ENCODE measurements at regions not wholly inside any gene's neighbourhood (a gene's known extent, or its start where the extent isn't known, plus 50 kb on each side); places are given as distances from the start of the nearest gene placed in this dataset.

- no peak for TF ChIP-seq SNAI2 (CRISPR knock-in tag; IDR thresholded peaks at IDR 0.05)
- peak; percentile 59 for TF ChIP-seq ISL1 (CRISPR knock-in tag; IDR thresholded peaks at IDR 0.05)
- TF ChIP-seq TSHZ2 (CRISPR knock-in tag; IDR thresholded peaks at IDR 0.05), result no peak
- TF ChIP-seq ZC3H10 (CRISPR knock-in tag; IDR thresholded peaks at IDR 0.05), result no peak
- TF ChIP-seq PATZ1 (CRISPR knock-in tag; IDR thresholded peaks at IDR 0.05; ENCODE audit: borderline replicate concordance), result no peak
- no peak for TF ChIP-seq ARNTL (CRISPR knock-in tag; IDR thresholded peaks at IDR 0.05; ENCODE audit: borderline replicate concordance, low read depth)
- TF ChIP-seq ZNF8 (CRISPR knock-in tag; IDR thresholded peaks at IDR 0.05), result no peak
- ATAC-seq, result no peak
These were observed 397.6 kb downstream of the LRRIQ3 start for GRCh38 chr1:73800376-73800775.

- no peak for ATAC-seq
- no peak for TF ChIP-seq OSR1 (CRISPR knock-in tag; IDR thresholded peaks at IDR 0.05)
- no peak for TF ChIP-seq ESRRG (CRISPR knock-in tag; IDR thresholded peaks at IDR 0.05)
- TF ChIP-seq TOX (CRISPR knock-in tag; IDR thresholded peaks at IDR 0.05; ENCODE audit: borderline replicate concordance), result no peak
- no peak for TF ChIP-seq PPARA (CRISPR knock-in tag; IDR thresholded peaks at IDR 0.05; ENCODE audit: borderline replicate concordance)
- TF ChIP-seq PATZ1 (CRISPR knock-in tag; IDR thresholded peaks at IDR 0.05; ENCODE audit: borderline replicate concordance), result no peak
- no peak for TF ChIP-seq ISL1 (CRISPR knock-in tag; IDR thresholded peaks at IDR 0.05)
- TF ChIP-seq TCF4 (CRISPR knock-in tag; IDR thresholded peaks at IDR 0.05; ENCODE audit: borderline replicate concordance), result no peak
- TF ChIP-seq ZC3H10 (CRISPR knock-in tag; IDR thresholded peaks at IDR 0.05), result no peak
- TF ChIP-seq ZNF565 (CRISPR knock-in tag; conservative IDR thresholded peaks at IDR 0.05; ENCODE audit: low read depth), result no peak
- TF ChIP-seq ZFP3 (CRISPR knock-in tag; IDR thresholded peaks at IDR 0.05), result no peak
- no peak for TF ChIP-seq BACH2 (CRISPR knock-in tag; IDR thresholded peaks at IDR 0.05; ENCODE audit: borderline replicate concordance)
- no peak for TF ChIP-seq CSDC2 (CRISPR knock-in tag; IDR thresholded peaks at IDR 0.05)
- no peak for TF ChIP-seq ARNTL (CRISPR knock-in tag; IDR thresholded peaks at IDR 0.05; ENCODE audit: borderline replicate concordance, low read depth)
These were observed 408.0 kb downstream of the LRRIQ3 start for GRCh38 chr1:73789965-73790364.

DNA sequence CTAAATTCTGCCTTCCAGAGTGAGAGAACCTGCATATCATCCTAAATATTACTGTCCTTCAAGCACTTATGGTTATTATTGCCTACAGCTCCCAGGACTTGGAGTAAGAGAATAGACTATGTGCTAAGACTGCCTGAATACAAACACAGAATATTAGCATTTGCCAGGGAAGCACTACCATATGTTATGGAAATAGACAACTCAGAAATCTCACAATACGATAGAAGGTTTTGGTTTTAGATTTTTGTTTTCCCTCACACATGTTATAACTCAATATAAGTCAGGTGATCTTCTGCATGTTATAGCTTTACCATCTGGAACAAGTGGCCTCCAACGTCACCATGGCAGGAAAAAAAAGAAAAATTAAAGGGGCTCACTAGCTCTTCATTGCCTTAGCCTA, 413.9 kb downstream of the LRRIQ3 start:
- TF ChIP-seq BACH2 (CRISPR knock-in tag; IDR thresholded peaks at IDR 0.05; ENCODE audit: borderline replicate concordance), result no peak
- TF ChIP-seq TOX (CRISPR knock-in tag; IDR thresholded peaks at IDR 0.05; ENCODE audit: borderline replicate concordance), result no peak
- no peak for TF ChIP-seq PPARA (CRISPR knock-in tag; IDR thresholded peaks at IDR 0.05; ENCODE audit: borderline replicate concordance)
- no peak for TF ChIP-seq PATZ1 (CRISPR knock-in tag; IDR thresholded peaks at IDR 0.05; ENCODE audit: borderline replicate concordance)
- no peak for TF ChIP-seq CREB5 (CRISPR knock-in tag; IDR thresholded peaks at IDR 0.05; ENCODE audit: low read depth)
- no peak for TF ChIP-seq ZNF8 (CRISPR knock-in tag; IDR thresholded peaks at IDR 0.05)
- TF ChIP-seq OSR1 (CRISPR knock-in tag; IDR thresholded peaks at IDR 0.05), result no peak
- no peak for ATAC-seq

DNA sequence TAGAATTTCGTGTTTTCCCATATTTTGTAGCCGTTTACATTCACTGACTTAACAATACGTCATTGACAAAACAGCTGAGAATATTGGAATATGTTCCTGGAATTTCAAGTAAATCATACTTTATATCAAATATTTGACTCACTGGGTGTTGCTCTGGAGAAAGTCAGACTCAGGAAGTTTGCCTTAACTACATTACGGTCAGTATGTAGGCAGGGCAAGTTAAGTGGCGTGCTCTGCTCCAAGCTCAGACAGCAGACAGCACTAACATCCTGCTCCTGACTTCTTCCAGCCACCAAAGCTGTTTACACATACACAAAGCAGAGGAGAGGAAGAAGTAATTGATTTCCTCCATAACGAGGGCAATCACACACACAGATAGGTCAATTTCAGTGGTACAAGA, 414.6 kb downstream of the LRRIQ3 start:
- no peak for ATAC-seq
- TF ChIP-seq CSDC2 (CRISPR knock-in tag; IDR thresholded peaks at IDR 0.05), result no peak
- TF ChIP-seq CSRNP3 (CRISPR knock-in tag; IDR thresholded peaks at IDR 0.05), result no peak
- no peak for TF ChIP-seq ISL1 (CRISPR knock-in tag; IDR thresholded peaks at IDR 0.05)
- no peak for TF ChIP-seq ZNF565 (CRISPR knock-in tag; conservative IDR thresholded peaks at IDR 0.05; ENCODE audit: low read depth)
- TF ChIP-seq RARB (CRISPR knock-in tag; IDR thresholded peaks at IDR 0.05), result no peak
- TF ChIP-seq POU6F1 (CRISPR knock-in tag; IDR thresholded peaks at IDR 0.05; ENCODE audit: borderline replicate concordance, low read depth), result no peak
- no peak for TF ChIP-seq TCF4 (CRISPR knock-in tag; IDR thresholded peaks at IDR 0.05; ENCODE audit: borderline replicate concordance)
- TF ChIP-seq SNAI2 (CRISPR knock-in tag; IDR thresholded peaks at IDR 0.05), result no peak
- no peak for TF ChIP-seq TOX (CRISPR knock-in tag; IDR thresholded peaks at IDR 0.05; ENCODE audit: borderline replicate concordance)
